ENCODE measurements at regions not wholly inside any gene's neighbourhood (a gene's known extent, or its start where the extent isn't known, plus 50 kb on each side); places are given as distances from the start of the nearest gene placed in this dataset.
A peak's percentile ranks its signal among the peaks of the same experiment; 100 is the strongest.

GRCh38 chr3:535566-536416 lies 339.2 kb downstream of the CHL1 start:
- H3K4me3 ChIP-seq = peak overlapping the region in 8 of 10 donors; percentile 1 to 45 (median 27)
- peaks cover 0 to 10% (median 0%) of the 10 kb centered on the region in 7 donors for H3K27me3 ChIP-seq
- H3K4me1 ChIP-seq = no peaks in the 10 kb centered on the region
- peaks cover 0 to 40% (median 0%) of the 10 kb centered on the region in 11 donors for H3K9me3 ChIP-seq
- ATAC-seq = peak in 3 of 8 donors; percentile 34 to 70 (median 55)
- TF ChIP-seq CTCF (IDR thresholded peaks at IDR 0.05) = peak in 3 of 9 donors; percentile 9 to 31 (median 24)
- H3K27ac ChIP-seq = no peak overlapping the region
- intact Hi-C loops (cut with DNase I) = no loop called here
- DNase-seq = peak in 1 of 2 donors; percentile 24
- WGBS, 2 donors = 26 to 33% methylated on average over 51 of the region's 51 CpGs
- H3K36me3 ChIP-seq = no peaks in the 10 kb centered on the region

- no peaks in the 10 kb centered on the region for H3K4me1 ChIP-seq
- WGBS, 2 donors = 74 to 76% methylated on average over 6 of the region's 6 CpGs
- H3K27ac ChIP-seq = no peak overlapping the region
- H3K9me3 ChIP-seq = peaks cover 0 to 35% (median 0%) of the 10 kb centered on the region in 11 donors
- peak overlapping the region in 8 of 10 donors; percentile 1 to 45 (median 27) for H3K4me3 ChIP-seq
- no peak for ATAC-seq
- peaks cover 0 to 10% (median 0%) of the 10 kb centered on the region in 7 donors for H3K27me3 ChIP-seq
- H3K36me3 ChIP-seq = no peaks in the 10 kb centered on the region
- no peak for DNase-seq
- intact Hi-C loops (cut with DNase I) = no loop called here
- no peak for TF ChIP-seq CTCF (IDR thresholded peaks at IDR 0.05)
These were observed 339.9 kb downstream of the CHL1 start for GRCh38 chr3:536417-536813.

- peaks cover 0 to 6% (median 0%) of the 10 kb centered on the region in 11 donors for H3K9me3 ChIP-seq
- intact Hi-C loops (cut with DNase I) = no loop called here
- DNase-seq (no peak), ATAC-seq (no peak)
- no peaks in the 10 kb centered on the region for H3K4me1 ChIP-seq
- H3K4me3 ChIP-seq = no peak overlapping the region
- no peak overlapping the region for H3K27ac ChIP-seq
- no peaks in the 10 kb centered on the region for H3K36me3 ChIP-seq
- H3K27me3 ChIP-seq = peaks cover 0 to 7% (median 0%) of the 10 kb centered on the region in 7 donors
- WGBS, 2 donors = 55 to 61% methylated on average over 12 of the region's 12 CpGs
- TF ChIP-seq CTCF (IDR thresholded peaks at IDR 0.05) = no peak
These were observed 344.7 kb downstream of the CHL1 start for GRCh38 chr3:541062-541801.

- no peak for ATAC-seq
- intact Hi-C loops (cut with DNase I) = no loop called here
- 68% methylated on average over 3 of the region's 3 CpGs for WGBS, 2 donors
- DNase-seq = no peak
- TF ChIP-seq CTCF (IDR thresholded peaks at IDR 0.05) = no peak
- Histone ChIP-seq H3K27ac (no peak overlapping the region), H3K27me3 (peaks cover 0 to 1% (median 0%) of the 10 kb centered on the region in 7 donors), H3K9me3 (peaks cover 0 to 6% (median 0%) of the 10 kb centered on the region in 11 donors), H3K4me1 (no peaks in the 10 kb centered on the region), H3K4me3 (no peak overlapping the region), H3K36me3 (no peaks in the 10 kb centered on the region)
These were observed 345.5 kb downstream of the CHL1 start for GRCh38 chr3:542021-542420.
